Neutrophil (primary cell): ENCODE measurements at regions not wholly inside any gene's neighbourhood (a gene's known extent, or its start where the extent isn't known, plus 50 kb on each side); places are given as distances from the start of the nearest gene placed in this dataset.

Experiments
- H3K27ac ChIP-seq: fragments of 200-600 bp; sonication (generic); 2 replicates; pipeline ENCODE4 v1.5.1; 2016; ENCODE audit warnings: mild to moderate bottlenecking, moderate library complexity
- H3K27me3 ChIP-seq: fragments of 200-600 bp; sonication (generic); 2 replicates; pipeline ENCODE4 v1.6.0; 2016; ENCODE audit warnings: mild to moderate bottlenecking
- H3K36me3 ChIP-seq: fragments of 200-600 bp; sonication (generic); 2 replicates; pipeline ENCODE4 v1.5.1; 2017
- H3K4me1 ChIP-seq, 2 experiments: fragments of 200-600 bp in 1 of 2; sonication (generic) in 1 of 2; 1 replicate in 1 of 2; 2 replicates in 1 of 2; pipeline versions ENCODE4 v1.5.1 to v1.6.1; 2013 to 2016; ENCODE audit warnings: low read depth in 1 of 2, low read length in 1 of 2, mild to moderate bottlenecking in 1 of 2, moderate library complexity in 1 of 2; ENCODE audit not compliant: control insufficient read depth in 1 of 2, insufficient read depth in 1 of 2
- H3K4me3 ChIP-seq, 2 experiments: fragments of 200-600 bp in 1 of 2; sonication (generic) in 1 of 2; 1 replicate in 1 of 2; 2 replicates in 1 of 2; pipeline ENCODE4 v1.5.1; 2013 to 2016; ENCODE audit warnings: low read depth in 1 of 2, low read length in 1 of 2, mild to moderate bottlenecking in 1 of 2, moderate library complexity in 1 of 2
- H3K9me3 ChIP-seq: fragments of 200-600 bp; sonication (generic); 2 replicates; pipeline ENCODE4 v1.5.1; 2016
- CTCF ChIP-seq: fragments of 200-600 bp; sonication (generic); IDR thresholded peaks from 2 replicates; pipeline ENCODE4 v1.5.1; 2016; ENCODE audit warnings: antibody characterized with exemption

GRCh38 chr18:46398005-46398404 is 259.0 kb downstream of the LOXHD1 start:
- H3K36me3 ChIP-seq = no peaks in the 10 kb centered on the region
- no peak overlapping the region for H3K27ac ChIP-seq
- TF ChIP-seq CTCF = no peak
- H3K4me1 ChIP-seq = no peaks in the 10 kb centered on the region
- H3K9me3 ChIP-seq = no peaks in the 10 kb centered on the region
- H3K27me3 ChIP-seq = no peaks in the 10 kb centered on the region
- no peak overlapping the region for H3K4me3 ChIP-seq

- no peak overlapping the region for H3K27ac ChIP-seq
- no peak for TF ChIP-seq CTCF
- H3K4me3 ChIP-seq = no peak overlapping the region
- H3K27me3 ChIP-seq = no peaks in the 10 kb centered on the region
- H3K4me1 ChIP-seq = no peaks in the 10 kb centered on the region
- no peaks in the 10 kb centered on the region for H3K36me3 ChIP-seq
- no peaks in the 10 kb centered on the region for H3K9me3 ChIP-seq
Measured at GRCh38 chr18:46398625-46399024, 258.4 kb downstream of the LOXHD1 start.

- Histone ChIP-seq H3K36me3 (no peaks in the 10 kb centered on the region), H3K4me3 (no peak overlapping the region), H3K9me3 (no peaks in the 10 kb centered on the region), H3K4me1 (no peaks in the 10 kb centered on the region), H3K27me3 (no peaks in the 10 kb centered on the region), H3K27ac (no peak overlapping the region)
- TF ChIP-seq CTCF = no peak
Measured at GRCh38 chr18:46399303-46399702, 257.7 kb downstream of the LOXHD1 start.

- no peak overlapping the region for H3K27ac ChIP-seq
- H3K36me3 ChIP-seq = no peaks in the 10 kb centered on the region
- H3K4me3 ChIP-seq = no peak overlapping the region
- H3K27me3 ChIP-seq = no peaks in the 10 kb centered on the region
- H3K9me3 ChIP-seq = no peaks in the 10 kb centered on the region
- H3K4me1 ChIP-seq = no peaks in the 10 kb centered on the region
- no peak for TF ChIP-seq CTCF
Measured at GRCh38 chr18:46400449-46400848, 256.6 kb downstream of the LOXHD1 start.

GRCh38 chr18:46401486-46402070 is 255.4 kb downstream of the LOXHD1 start:
- TF ChIP-seq CTCF = no peak
- H3K9me3 ChIP-seq = no peaks in the 10 kb centered on the region
- H3K27ac ChIP-seq = no peak overlapping the region

GRCh38 chr18:46402396-46402795 is 254.6 kb downstream of the LOXHD1 start:
- no peaks in the 10 kb centered on the region for H3K9me3 ChIP-seq
- H3K27ac ChIP-seq = no peak overlapping the region
- no peak for TF ChIP-seq CTCF
- no peaks in the 10 kb centered on the region for H3K4me1 ChIP-seq
- H3K36me3 ChIP-seq = no peaks in the 10 kb centered on the region
- H3K27me3 ChIP-seq = no peaks in the 10 kb centered on the region
- no peak overlapping the region for H3K4me3 ChIP-seq

More at GRCh38 chr18:46401486-46402070, 255.4 kb downstream of the LOXHD1 start:
- no peaks in the 10 kb centered on the region for H3K27me3 ChIP-seq
- no peaks in the 10 kb centered on the region for H3K4me1 ChIP-seq
- no peaks in the 10 kb centered on the region for H3K36me3 ChIP-seq
- no peak overlapping the region for H3K4me3 ChIP-seq
